GM12892 (cell line): ENCODE measurements at regions not wholly inside any gene's neighbourhood (a gene's known extent, or its start where the extent isn't known, plus 50 kb on each side); places are given as distances from the start of the nearest gene placed in this dataset.

Source experiments
- POLR2A ChIP-seq: IDR thresholded peaks from 2 replicates; pipeline ENCODE4 v1.6.1; 2011; ENCODE audit warnings: low read depth, low read length, control low read depth
- POLR2AphosphoS5 ChIP-seq: IDR thresholded peaks from 2 replicates; pipeline ENCODE4 v1.6.1; 2011; ENCODE audit warnings: low read depth, low read length, control low read depth

DNA sequence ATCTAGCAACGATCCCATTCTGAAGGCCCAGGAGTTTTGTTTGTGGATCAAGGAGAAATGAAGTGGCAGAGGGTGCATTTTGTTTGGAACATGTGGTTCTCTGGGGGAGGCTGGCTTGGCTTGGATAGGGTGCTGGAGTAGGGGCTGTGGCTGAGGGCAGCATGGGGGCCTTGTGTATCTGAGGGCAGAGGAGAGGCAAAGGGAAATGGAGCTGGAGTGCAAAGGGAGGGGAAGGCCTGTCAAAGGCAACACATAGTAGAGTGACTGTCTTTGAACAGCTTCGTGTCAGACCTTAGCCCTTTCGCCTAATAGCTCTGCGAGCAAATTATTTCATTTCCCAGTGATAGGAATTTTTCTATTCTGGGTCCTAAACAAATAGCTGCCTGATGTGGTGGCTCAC lies 187.2 kb downstream of the KCNRG start:
- no peak for TF ChIP-seq POLR2A
- TF ChIP-seq POLR2AphosphoS5: no peak
